M059J (cell line): ENCODE measurements at regions not wholly inside any gene's neighbourhood (a gene's known extent, or its start where the extent isn't known, plus 50 kb on each side); places are given as distances from the start of the nearest gene placed in this dataset.
A peak's percentile ranks its signal among the peaks of the same experiment; 100 is the strongest.
"Not testable (repeated sequence)": the region's sequence is repeated elsewhere in the genome, so short reads cannot be mapped to it uniquely, and the experiment has no call there.

Source experiments
- DNase-seq: peaks from one replicate; pipeline ENCODE4 v3.0.0-alpha.2; 2012; ENCODE audit warnings: low read depth

- DNase-seq, result no peak
Measured at GRCh38 chr7:67475293-67475692, 478.7 kb downstream of the TYW1 start.

- peak; percentile 53 for DNase-seq
Measured at GRCh38 chr7:67478066-67478465, 481.4 kb downstream of the TYW1 start.

GRCh38 chr7:67484244-67484751 is 487.7 kb downstream of the TYW1 start:
- DNase-seq, result peak; percentile 68

- no peak for DNase-seq
Measured at GRCh38 chr7:67486401-67486800, 489.8 kb downstream of the TYW1 start.

- DNase-seq, result peak; percentile 52
Measured at GRCh38 chr7:67487316-67487715, 490.7 kb downstream of the TYW1 start.

- peak; percentile 69 for DNase-seq
Measured at GRCh38 chr7:67489881-67490280, 493.2 kb downstream of the TYW1 start.

GRCh38 chr7:67493366-67493765 is 496.7 kb downstream of the TYW1 start:
- no peak for DNase-seq

GRCh38 chr7:67496589-67496988 is 500.0 kb downstream of the TYW1 start:
- no peak for DNase-seq

- DNase-seq, result not testable (repeated sequence)
Measured at GRCh38 chr7:67497914-67498313, 501.3 kb downstream of the TYW1 start.

- no peak for DNase-seq
Measured at GRCh38 chr7:67502929-67503328, 506.3 kb downstream of the TYW1 start.

GRCh38 chr7:67505449-67505848 is 508.8 kb downstream of the TYW1 start:
- no peak for DNase-seq

GRCh38 chr7:67512481-67512880 is 515.8 kb downstream of the TYW1 start:
- DNase-seq, result no peak

GRCh38 chr7:67518580-67518979 is 521.9 kb downstream of the TYW1 start:
- no peak for DNase-seq

- DNase-seq, result no peak
Measured at GRCh38 chr7:67519171-67519570, 522.5 kb downstream of the TYW1 start.

- no peak for DNase-seq
Measured at GRCh38 chr7:67522504-67522903, 525.9 kb downstream of the TYW1 start.

- no peak for DNase-seq
Measured at GRCh38 chr7:67523713-67524112, 527.1 kb downstream of the TYW1 start.

GRCh38 chr7:67525588-67525987 is 529.0 kb downstream of the TYW1 start:
- no peak for DNase-seq

GRCh38 chr7:67535241-67535989 is 538.8 kb downstream of the TYW1 start:
- no peak for DNase-seq

GRCh38 chr7:67542916-67543315 is 546.3 kb downstream of the TYW1 start:
- no peak for DNase-seq

- DNase-seq, result no peak
Measured at GRCh38 chr7:67547183-67547907, 550.7 kb downstream of the TYW1 start.

GRCh38 chr7:67549126-67549525 is 552.5 kb downstream of the TYW1 start:
- DNase-seq, result no peak

GRCh38 chr7:67550801-67551436 is 554.3 kb downstream of the TYW1 start:
- DNase-seq, result no peak

GRCh38 chr7:67552738-67553137 is 556.1 kb downstream of the TYW1 start:
- no peak for DNase-seq
